Right renal cortex interstitium (tissue), 3 donors: ENCODE measurements at regions not wholly inside any gene's neighbourhood (a gene's known extent, or its start where the extent isn't known, plus 50 kb on each side); places are given as distances from the start of the nearest gene placed in this dataset.

Experiments
- DNase-seq, 3 donors: peaks; one replicate each; pipeline ENCODE4 v3.0.0-alpha.2; 2013; ENCODE audit warnings: low read depth in 3 of 3, low spot score in 2 of 3

- DNase-seq: no peak
Observed at GRCh38 chr22:27495325-27495724, 306.2 kb downstream of the MN1 start.

- DNase-seq: no peak
Observed at GRCh38 chr22:27499121-27499520, 302.4 kb downstream of the MN1 start.

- DNase-seq: no peak
Observed at GRCh38 chr22:27501191-27501936, 300.2 kb downstream of the MN1 start.

GRCh38 chr22:27502327-27502726, 299.2 kb downstream of the MN1 start:
- no peak for DNase-seq

GRCh38 chr22:27504360-27505253, 296.9 kb downstream of the MN1 start:
- DNase-seq: no peak

GRCh38 chr22:27507111-27507611, 294.4 kb downstream of the MN1 start:
- no peak for DNase-seq

- DNase-seq: no peak
Observed at GRCh38 chr22:27507935-27508526, 293.5 kb downstream of the MN1 start.

- no peak for DNase-seq
Observed at GRCh38 chr22:27509132-27509920, 292.2 kb downstream of the MN1 start.

- no peak for DNase-seq
Observed at GRCh38 chr22:27510024-27510423, 291.5 kb downstream of the MN1 start.

- DNase-seq: no peak
Observed at GRCh38 chr22:27512283-27512761, 289.2 kb downstream of the MN1 start.

- no peak for DNase-seq
Observed at GRCh38 chr22:27513021-27513420, 288.5 kb downstream of the MN1 start.

GRCh38 chr22:27514601-27515523, 286.7 kb downstream of the MN1 start:
- DNase-seq: no peak

GRCh38 chr22:27517361-27518155, 284.0 kb downstream of the MN1 start:
- no peak for DNase-seq

- DNase-seq: no peak
Observed at GRCh38 chr22:27518531-27519340, 282.8 kb downstream of the MN1 start.

GRCh38 chr22:27523711-27524110, 277.8 kb downstream of the MN1 start:
- no peak for DNase-seq

- DNase-seq: no peak
Observed at GRCh38 chr22:27525711-27526110, 275.8 kb downstream of the MN1 start.

GRCh38 chr22:27526901-27527300, 274.7 kb downstream of the MN1 start:
- no peak for DNase-seq
